HG03378 (cell line): ENCODE measurements at regions not wholly inside any gene's neighbourhood (a gene's known extent, or its start where the extent isn't known, plus 50 kb on each side); places are given as distances from the start of the nearest gene placed in this dataset.

Source experiments
- ATAC-seq: cut with Tn5 transposase; IDR thresholded peaks from one replicate; pipeline ENCODE4 v1.9.1; 2021; ENCODE audit warnings: mild to moderate bottlenecking, moderate library complexity; ENCODE audit not compliant: unreplicated experiment

DNA sequence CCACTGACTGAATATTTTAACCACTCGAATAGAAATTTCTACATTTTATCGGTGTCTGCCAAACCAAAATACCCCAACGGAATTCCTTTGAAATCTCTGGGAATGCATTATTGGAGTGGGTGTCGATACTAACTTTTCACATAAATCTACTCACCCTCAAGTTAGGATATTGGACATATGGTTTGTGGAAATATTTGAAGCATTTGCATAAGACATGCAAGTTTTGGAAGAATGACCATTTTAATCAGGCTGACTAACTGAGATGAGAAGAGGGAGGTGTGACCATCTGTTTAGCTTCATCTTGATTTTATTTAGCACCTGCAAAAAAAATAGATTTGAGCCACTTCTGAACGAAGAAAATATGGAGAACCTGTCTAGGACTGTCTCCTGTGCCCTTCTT lies 61.2 kb downstream of the KLF6 start:
- no peak for ATAC-seq

DNA sequence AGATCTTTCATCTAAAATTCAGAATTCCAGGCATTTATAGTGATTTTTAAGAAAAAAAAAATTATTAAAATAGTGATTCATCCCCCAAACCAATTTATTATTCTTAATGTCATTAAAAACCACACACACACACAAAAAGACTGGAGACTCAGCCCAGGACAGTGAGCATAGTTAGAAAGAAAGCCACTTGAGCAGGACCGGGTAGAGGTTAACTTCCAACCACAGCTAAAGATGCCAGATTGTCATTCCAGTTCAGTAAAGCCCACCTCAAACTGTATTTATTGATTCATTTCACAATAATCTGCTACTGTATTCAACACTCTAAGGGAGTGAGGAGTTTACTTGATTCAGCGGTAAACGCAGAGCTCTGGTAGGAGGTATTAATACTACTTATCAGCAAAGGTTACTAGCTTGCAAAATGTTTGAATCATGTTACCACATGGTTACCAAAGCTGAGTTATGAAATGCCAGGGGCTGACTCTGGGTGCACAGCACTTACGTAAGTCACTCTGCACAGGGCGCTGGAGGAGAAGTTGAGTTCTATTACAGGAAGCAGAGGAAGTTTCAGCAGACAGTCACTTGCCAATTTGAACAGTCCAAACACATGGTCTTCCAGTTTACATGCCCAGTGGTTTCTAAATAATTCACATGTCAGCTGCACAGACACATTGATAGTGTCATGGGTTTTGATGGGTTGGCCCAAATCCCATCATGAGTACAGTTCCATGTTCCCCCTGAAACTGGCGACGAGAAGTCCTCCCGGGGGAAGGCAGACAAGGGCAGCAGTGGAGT lies 64.6 kb downstream of the KLF6 start:
- no peak for ATAC-seq

DNA sequence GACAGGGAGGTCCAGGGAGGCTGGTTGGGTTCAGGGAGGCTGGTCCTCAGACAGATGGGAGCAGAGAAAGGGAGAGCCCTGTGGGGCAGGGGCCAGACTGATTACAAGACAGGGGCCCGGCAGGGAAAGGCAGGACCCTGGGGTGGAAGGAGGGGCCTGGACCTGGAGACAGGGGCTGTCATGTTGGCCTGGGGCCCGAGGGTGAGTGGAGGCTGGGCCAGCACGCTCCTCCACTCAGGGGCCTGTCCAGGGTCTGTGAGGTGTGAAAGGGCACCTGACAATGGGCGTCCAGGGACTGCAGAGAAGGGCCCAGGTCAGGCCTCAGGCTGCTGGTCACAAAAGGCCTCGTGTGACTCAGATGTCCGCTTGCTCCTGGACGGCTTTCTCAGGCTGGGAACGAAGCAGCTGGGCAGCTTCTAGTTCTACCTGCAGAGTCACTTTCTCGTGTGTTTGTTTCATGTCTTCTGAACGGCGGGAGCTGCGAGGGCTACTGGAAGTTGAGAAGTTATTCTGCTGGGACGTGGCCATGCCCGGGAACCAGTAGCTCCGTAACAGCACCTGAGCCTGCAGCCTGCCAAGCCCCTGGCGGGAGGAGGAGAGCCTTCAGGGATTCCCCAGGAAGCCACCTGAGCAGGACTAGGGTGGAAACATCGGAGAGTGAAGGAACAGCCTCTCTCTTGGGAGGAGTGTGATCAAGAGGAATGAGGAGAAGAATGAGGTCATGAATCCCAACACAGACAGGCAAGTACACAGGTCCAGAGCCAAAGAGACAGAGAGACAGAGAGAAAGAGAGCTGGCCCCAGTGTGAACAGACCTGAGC lies 65.8 kb downstream of the KLF6 start:
- no peak for ATAC-seq

DNA sequence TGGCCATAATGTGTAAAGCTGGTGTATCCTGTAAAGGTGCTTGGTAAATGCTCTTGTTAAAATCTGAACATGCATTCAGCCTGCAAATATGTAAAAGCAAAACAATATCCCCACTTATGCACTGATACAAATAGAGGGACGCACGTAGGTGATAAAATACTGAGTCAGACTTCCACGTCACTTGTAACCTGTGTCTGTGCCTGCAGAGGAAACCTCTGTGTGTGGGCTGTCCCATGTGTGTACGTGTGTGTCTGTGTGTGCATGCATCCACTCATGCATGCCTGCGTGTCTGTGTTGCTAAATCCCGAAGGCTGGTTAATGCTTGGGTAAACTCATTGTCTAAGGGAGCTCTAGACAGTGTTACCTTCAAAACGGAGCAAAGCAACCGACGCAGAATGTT lies 68.9 kb downstream of the KLF6 start:
- no peak for ATAC-seq

DNA sequence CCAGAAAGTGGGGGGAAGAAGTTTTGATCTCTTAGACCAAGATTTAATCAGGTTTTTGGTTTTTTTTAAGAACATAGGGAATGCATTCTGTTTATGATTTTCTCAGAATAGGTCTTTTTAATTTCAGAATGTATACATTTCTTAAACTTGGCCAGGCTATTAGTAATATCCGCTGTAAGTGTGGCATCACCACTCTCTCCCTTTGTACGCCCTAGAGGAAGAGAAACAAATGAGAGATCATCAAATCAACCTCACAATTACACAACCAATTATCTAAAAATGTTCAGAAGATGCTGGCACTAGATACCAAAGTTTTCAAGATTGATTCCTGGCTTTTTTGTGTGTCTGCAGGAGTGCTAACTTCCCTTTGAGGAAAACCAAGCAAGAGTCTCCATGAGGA lies 70.0 kb downstream of the KLF6 start:
- ATAC-seq, result no peak

DNA sequence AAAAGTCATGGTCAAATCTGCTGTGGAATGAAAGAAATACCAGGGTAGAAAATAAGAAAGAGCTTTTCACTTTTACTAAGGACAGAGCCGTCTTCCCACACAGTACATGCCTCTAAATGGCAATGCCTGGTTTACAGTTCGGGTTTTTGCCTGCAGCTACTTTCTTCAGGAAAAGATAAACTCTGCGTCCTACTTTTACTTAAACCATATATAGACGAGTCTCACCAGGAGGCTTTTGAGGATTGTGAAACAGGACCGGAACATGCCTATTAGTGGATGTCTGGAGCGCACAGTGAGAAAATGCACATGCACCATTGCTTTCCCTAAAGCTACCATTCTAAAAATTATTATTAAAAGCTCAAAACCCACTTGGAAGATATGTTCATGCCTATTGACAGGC lies 70.5 kb downstream of the KLF6 start:
- ATAC-seq, result no peak

DNA sequence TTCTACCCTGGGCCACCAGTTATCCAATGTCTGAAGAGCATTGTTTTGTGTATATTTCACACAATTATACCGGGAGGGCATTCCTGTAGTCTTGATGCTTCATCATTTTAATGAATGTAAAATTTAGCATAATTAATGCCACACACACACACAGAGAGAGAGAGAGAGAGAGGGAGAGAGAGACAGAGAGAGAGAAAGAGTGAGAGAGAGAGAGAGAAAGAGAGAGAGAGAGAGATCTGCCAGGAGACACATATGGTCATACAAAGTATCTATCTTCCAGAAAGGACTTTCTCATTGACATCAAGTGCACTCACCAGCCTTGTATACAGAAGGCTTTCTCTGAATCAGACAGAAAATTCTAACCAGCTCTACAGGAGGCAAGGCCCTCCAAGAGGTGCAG lies 72.3 kb downstream of the KLF6 start:
- no peak for ATAC-seq

DNA sequence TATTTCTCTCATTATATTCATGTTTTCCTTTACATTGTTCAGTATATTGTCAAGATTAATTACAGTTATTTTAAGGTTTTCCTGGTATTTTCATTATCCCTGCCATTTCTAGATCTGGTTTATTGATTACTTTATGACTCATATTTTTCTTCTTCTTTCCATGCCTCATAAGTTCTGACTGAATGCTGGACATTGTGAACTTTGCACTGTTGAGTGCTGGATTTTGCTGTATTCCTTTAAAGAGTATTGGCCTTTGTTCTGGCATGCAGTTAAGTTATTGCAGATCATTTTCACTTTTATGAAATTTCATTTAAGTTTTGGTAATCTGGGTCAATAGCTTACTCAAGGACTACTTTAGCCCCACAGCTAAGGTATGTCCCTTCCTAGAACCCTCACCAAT lies 73.1 kb downstream of the KLF6 start:
- ATAC-seq, result no peak

DNA sequence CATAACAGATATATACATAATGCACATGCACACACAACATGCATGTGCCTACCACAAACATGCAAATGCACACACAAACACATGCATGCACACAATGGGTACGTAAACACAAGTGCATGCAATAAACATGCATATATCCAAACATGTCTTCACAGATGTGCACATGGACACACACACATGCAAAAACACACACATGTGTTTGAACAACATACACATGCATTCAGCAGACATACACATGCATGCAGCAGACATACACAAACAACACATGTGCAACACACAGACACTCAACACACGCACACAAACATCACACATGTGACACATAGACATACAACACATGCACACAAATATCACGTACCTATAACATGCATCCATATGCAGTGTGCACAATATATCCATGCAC lies 74.2 kb downstream of the KLF6 start:
- no peak for ATAC-seq

DNA sequence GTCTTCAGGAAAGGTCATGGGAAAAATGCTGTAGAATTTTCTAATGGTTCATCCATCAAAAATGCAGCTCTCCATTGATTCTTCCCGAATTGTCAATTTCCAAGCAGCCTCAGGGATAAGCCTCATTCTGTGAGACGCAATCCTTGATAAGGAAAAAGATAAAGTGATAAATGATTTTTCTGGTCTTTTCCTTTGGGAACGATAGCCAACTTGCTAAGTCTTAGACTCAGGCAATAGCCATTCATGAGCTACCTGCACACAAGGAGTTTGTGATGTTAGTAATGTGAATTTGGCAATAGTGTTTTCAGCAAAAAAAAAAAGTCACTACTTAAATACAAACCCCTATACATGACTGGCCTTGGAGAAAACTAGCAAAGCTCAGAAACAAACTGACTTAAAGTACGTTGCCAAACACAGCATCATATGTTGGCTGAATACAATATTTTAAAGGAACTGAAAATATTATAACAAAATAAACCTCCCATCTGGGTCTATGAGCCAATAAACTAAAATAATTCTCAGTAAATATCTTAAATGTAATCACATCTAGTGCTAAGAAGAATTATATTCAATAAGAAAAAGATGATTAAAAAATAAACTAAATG lies 75.5 kb downstream of the KLF6 start:
- no peak for ATAC-seq

DNA sequence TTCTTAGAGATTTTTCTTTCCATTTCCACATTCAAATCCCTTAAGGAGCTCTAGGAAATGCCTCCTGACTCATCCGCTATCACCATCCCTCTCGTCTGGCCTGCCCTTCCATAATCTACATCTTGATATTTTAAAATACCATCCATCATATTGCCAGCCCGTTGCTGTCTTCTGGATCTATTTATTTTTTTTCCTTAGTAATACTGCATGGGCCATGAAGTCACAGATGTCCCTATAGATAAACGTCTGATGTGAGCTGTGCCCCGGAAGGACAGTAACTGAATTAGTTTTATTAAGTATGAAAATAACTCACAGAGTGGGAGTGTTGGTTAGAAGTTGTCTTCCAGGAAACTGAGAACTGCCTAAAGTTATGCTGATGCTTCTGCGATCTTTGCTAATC lies 76.2 kb downstream of the KLF6 start:
- no peak for ATAC-seq

DNA sequence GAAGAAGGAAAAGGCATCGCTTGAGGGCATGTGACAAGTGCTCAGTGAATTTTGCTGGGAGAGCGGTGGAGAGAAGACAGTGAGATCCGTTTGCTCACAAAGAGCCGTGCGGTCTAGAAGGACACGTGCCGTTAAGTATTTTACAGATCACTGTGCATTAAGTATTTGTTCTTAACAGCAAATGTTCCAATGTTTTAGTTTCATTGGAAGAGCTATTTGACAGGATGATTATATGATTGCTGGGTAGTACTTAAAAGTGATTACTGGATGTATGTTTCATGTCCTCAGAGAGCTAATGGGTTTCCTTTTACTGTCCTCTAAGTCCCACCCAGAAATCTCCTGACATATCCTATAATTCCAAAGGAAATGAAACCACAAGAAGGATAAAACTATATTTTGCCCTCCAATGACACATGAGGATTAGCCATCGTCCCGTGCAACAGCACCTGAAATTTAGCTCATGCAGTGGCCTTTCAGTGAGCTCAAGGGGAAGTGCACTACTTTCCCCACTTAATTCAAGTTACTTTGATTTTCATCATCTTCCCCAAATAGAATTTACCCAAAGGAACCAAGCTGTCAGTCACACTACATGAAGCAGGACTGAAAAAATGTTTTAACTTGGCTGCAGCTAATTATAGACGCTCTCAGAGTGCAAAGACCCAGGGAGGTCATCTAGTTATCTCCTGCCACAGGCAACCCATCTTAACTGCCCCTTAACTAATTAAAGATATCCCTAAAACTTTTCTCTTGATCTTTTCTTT lies 80.3 kb downstream of the KLF6 start:
- ATAC-seq, result no peak

DNA sequence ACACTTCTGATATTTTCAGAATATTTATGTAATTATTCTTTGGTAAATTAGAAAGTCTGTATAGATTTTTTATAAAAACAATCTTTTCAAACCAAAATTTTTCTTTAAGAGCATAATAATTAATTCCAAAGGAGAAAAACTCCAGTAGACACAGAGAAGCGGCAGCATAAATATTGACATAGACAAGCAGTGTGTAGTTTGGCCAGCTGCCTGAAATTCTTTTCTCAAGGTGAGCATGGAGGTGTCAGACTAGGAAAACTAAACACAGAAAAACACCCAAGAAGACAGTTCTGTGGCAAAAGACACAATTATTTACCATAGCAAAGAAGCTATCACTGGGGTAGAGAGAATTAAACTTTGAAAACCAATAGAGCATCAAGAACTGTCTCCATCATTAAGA lies 82.4 kb downstream of the KLF6 start:
- no peak for ATAC-seq

DNA sequence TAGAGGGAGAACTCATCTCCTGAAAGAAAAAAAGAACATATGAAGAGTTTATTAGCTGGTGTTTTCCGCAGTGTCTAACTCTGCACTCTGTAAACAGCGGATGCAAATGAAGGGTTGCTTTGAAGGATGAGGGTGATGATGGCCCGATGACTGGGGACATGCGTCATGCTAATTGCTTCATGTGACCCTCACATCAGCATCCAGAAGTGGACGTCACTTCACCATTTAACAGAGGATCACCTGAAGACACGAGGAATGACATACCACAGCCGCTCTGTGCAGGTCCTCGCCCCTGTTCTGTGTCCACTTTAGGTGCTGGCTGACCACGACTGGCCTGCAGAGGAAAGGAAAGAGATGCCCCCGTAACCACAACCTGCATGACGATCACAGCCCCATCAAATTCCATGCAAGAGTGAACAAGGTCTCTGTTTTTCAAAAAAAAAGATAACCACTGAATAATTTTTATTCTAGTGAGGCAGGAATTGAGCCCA lies 82.9 kb downstream of the KLF6 start:
- ATAC-seq, result no peak

DNA sequence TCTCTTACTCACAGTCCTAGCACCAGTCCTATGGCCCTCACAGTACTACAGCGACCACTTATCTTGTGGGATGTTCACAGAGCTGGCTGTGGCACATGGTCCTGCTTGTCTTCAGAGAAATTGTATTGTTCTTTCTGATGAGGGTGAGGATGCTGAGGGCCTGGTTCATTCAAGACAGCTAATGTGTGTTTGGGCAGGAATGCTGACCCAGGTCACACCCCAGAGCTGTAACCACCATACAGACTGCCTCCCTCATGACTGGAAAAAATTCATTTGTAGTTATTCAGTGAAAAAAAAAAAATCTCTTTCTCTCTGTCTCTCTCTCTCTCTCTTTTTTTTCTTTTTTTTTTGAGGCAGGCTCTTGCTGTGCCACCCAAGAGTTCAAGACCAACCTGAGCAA lies 83.5 kb downstream of the KLF6 start:
- no peak for ATAC-seq

DNA sequence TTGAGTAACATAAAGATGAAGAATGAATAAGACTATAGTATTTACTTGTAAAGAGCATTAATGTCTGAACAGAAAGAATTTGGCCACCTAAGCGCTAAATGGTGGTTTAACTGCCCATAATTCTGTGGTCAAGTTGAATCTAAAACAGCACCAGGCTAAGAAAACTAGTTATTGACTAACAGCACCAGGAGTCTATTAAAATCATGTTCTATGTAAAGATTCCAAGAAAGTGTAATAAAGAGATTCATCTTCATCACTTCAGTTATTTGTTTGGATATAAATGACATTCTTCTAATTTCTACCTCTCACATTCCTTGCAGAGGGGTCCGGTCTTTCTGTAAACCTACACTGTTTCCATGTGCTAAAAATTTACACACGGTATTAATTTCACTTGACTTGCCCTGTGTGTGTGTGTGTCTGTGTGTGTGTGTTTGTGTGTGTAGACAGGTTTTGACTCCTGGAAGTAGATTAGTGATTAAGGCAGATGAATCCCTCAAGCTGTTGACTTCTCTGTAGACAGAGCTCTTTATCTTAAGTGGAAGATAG lies 84.4 kb downstream of the KLF6 start:
- ATAC-seq, result no peak

DNA sequence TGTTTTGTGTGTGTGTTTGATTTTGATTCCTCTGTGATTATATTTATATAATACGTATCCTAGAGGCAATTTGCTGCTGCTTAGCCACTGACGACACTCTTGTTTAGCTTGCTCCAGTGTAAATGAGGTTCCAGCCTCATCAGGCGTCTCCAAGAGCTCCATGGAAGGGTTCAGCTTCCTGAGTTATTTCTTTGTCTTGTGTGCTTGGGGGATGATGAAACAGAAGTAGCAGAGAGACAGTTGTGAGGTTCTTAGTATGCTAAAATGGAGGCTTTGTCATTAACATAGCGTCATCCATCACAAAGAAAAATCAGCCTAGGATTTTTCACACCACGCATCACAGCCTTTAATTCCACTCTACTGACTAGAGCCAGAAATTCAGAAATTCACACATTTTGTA lies 85.1 kb downstream of the KLF6 start:
- no peak for ATAC-seq

DNA sequence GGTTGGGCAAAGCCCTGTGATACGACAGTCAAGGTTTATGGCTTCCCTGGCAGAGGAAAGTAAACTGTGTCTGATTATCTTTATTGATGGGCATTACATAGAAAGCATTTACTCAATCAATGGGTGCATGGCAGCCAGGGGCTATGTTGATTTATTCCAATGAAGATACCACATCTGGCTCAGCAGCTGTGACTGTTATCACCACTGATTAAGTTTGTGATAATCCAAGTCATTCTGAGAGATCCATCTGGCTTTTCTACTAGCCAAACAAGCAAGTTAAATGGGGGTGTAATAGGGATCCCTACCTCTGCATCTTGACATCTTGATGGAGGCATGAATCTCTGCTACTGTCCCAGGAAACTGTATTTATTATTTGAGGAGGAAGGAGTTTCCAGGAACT lies 86.7 kb downstream of the KLF6 start:
- no peak for ATAC-seq

DNA sequence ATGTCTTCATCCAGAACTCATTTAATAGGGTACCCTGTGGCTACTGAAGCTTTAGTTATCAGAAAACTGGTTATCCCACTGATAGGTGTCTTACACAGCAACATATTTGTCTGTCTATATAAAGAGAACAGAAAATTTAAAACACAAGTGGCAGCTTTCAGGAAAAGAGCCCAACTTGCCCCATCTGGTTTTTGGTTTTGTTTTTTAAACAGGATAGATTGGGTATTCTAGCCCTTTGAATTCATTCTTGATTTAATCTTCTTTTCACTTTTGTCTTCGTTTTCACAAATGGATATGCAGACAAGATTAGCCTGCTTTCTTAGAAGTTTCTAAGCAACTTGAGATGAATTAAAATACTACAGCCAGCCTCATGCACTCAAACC lies 91.3 kb downstream of the KLF6 start:
- no peak for ATAC-seq

DNA sequence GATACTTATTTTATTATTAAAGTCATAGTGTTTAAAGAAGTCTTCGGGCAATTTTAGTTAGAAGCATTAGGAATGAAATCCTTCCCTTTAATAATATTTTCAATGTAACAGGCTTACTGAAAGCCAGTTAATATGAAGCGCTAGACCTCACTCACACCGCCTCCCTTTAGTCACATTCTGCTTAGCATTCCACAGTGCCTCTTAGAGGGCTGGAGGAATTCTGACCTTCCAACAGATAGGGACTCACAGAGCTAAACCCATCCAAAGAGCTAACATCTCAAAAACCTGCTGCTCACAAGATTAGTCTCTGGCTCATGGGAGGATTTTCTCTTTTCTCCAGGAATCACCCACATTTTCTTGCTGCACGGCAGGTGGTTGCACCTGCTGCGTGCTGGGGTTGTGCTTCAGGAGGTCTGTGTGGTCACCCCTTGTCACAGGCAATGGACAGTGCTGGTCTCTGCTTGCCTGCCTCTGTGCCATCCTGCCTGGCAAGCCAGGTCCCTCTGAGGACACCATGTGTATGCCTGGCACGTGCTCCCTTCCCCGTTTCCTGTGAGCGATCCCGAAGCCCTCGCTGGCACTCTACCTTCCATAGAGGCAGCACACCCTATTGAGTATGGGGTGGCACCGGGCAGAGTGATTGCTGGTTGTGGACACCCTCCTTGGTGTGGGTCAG lies 91.8 kb downstream of the KLF6 start:
- no peak for ATAC-seq
